Muscle layer of duodenum (tissue), 2 donors: ENCODE measurements at regions not wholly inside any gene's neighbourhood (a gene's known extent, or its start where the extent isn't known, plus 50 kb on each side); places are given as distances from the start of the nearest gene placed in this dataset.

Experiments
- H3K27ac ChIP-seq: one replicate; pipeline ENCODE4 v1.7.0; 2013; ENCODE audit warnings: mild to moderate bottlenecking, low read length
- H3K27me3 ChIP-seq: one replicate; pipeline ENCODE4 v1.7.0; 2013; ENCODE audit warnings: low read depth, mild to moderate bottlenecking, control low read depth, low read length
- H3K36me3 ChIP-seq, 2 donors: one replicate each; pipeline ENCODE4 v1.7.0; 2013; ENCODE audit warnings: low read length in 2 of 2, control low read depth in 1 of 2, mild to moderate bottlenecking in 1 of 2; ENCODE audit not compliant: insufficient read depth in 2 of 2, control insufficient read depth in 1 of 2
- H3K4me1 ChIP-seq, 2 donors: one replicate each; pipeline ENCODE4 v1.7.0; 2013; ENCODE audit warnings: low read length in 2 of 2, mild to moderate bottlenecking in 2 of 2, control low read depth in 1 of 2, moderate library complexity in 1 of 2; ENCODE audit not compliant: insufficient read depth in 2 of 2, control insufficient read depth in 1 of 2
- H3K4me3 ChIP-seq, 2 donors: one replicate each; pipeline ENCODE4 v1.7.0; 2013; ENCODE audit warnings: low read length in 2 of 2, low read depth in 1 of 2, mild to moderate bottlenecking in 1 of 2
- H3K9me3 ChIP-seq, 2 donors: one replicate each; pipeline ENCODE4 v1.7.0; 2013; ENCODE audit warnings: low read length in 2 of 2, control low read depth in 1 of 2, mild to moderate bottlenecking in 1 of 2; ENCODE audit not compliant: control insufficient read depth in 1 of 2
- donor health status: healthy.

DNA sequence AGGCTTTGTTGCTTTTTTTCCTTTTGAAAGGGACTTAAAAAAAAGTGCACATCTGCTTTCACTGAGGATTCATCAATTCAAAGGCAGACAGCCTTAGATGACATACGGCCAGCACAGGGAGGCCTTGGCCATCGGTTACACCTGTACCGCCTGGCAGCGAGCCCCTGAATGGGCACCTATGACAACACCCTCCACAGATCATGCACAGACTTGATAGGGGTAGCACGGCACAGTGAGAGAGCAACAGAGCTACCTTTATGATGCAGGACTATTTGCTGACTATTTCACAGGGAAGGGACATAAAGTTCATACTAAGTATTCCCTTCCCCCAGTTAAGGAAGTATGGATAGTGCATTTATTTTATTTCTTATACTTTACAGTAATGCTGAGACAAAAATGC is 137.9 kb upstream of the ARID2 start:
- H3K9me3 ChIP-seq, result no peaks in the 10 kb centered on the region
- no peaks in the 10 kb centered on the region for H3K27me3 ChIP-seq
- no peak overlapping the region for H3K27ac ChIP-seq
- no peak overlapping the region for H3K4me3 ChIP-seq
- H3K4me1 ChIP-seq, result peaks cover 0 to 3% of the 10 kb centered on the region in 2 donors
- no peaks in the 10 kb centered on the region for H3K36me3 ChIP-seq

DNA sequence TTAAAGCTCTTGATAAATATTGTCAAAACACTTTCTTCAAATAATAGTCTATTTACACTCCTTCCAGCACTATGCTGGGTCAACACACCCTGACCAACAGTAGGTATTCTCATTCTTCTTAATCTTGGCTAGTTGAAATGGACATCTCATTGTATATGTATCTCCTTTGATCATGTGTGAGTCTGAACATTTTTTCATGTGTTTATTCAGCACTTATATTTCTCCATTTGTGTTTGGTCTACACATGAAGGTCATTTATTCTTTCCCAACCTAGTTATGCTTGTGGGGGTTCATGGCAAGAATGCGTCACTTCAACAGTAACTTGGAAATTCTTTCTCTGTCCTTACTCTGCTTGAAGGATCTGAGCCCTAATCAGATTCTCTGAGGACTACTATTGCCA is 133.1 kb upstream of the ARID2 start:
- no peaks in the 10 kb centered on the region for H3K27me3 ChIP-seq
- H3K4me3 ChIP-seq, result no peak overlapping the region
- H3K27ac ChIP-seq, result no peak overlapping the region
- no peaks in the 10 kb centered on the region for H3K36me3 ChIP-seq
- H3K9me3 ChIP-seq, result no peaks in the 10 kb centered on the region
- H3K4me1 ChIP-seq, result no peaks in the 10 kb centered on the region

GRCh38 chr12:45598336-45598735 is 131.2 kb upstream of the ARID2 start:
- Histone ChIP-seq H3K27me3 (no peaks in the 10 kb centered on the region), H3K9me3 (no peaks in the 10 kb centered on the region), H3K4me1 (no peaks in the 10 kb centered on the region), H3K27ac (no peak overlapping the region), H3K4me3 (no peak overlapping the region), H3K36me3 (no peaks in the 10 kb centered on the region)

- H3K9me3 ChIP-seq, result no peaks in the 10 kb centered on the region
- no peaks in the 10 kb centered on the region for H3K27me3 ChIP-seq
- no peaks in the 10 kb centered on the region for H3K36me3 ChIP-seq
- no peak overlapping the region for H3K4me3 ChIP-seq
- no peak overlapping the region for H3K27ac ChIP-seq
- H3K4me1 ChIP-seq, result no peaks in the 10 kb centered on the region
Observed at GRCh38 chr12:45598761-45599160, 130.7 kb upstream of the ARID2 start.

DNA sequence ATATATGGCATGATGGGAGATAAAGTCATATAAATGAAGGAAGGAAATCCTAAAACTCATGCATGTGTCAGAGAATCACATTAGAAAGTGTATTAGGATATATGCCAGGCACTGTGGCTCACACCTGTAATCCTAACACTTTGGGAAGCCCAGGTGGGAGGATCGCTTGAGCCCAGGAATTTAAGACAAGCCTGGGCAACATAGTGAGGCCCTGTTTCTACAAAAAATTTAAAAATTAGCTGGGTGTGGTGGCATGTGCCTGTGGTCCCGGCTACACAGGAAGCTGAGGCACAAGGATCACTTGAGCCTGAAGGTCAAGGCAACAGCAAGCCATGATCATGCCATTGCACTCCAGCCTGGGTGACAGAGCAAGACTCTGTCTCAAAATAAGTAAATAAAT is 130.3 kb upstream of the ARID2 start:
- H3K36me3 ChIP-seq, result no peaks in the 10 kb centered on the region
- no peak overlapping the region for H3K4me3 ChIP-seq
- no peaks in the 10 kb centered on the region for H3K9me3 ChIP-seq
- no peaks in the 10 kb centered on the region for H3K4me1 ChIP-seq
- no peak overlapping the region for H3K27ac ChIP-seq
- no peaks in the 10 kb centered on the region for H3K27me3 ChIP-seq

- Histone ChIP-seq H3K27ac (no peak overlapping the region), H3K36me3 (no peaks in the 10 kb centered on the region), H3K9me3 (peaks cover 0 to 4% of the 10 kb centered on the region in 2 donors), H3K4me3 (no peak overlapping the region), H3K27me3 (no peaks in the 10 kb centered on the region), H3K4me1 (no peaks in the 10 kb centered on the region)
Observed at GRCh38 chr12:45601390-45601789, 128.1 kb upstream of the ARID2 start.

DNA sequence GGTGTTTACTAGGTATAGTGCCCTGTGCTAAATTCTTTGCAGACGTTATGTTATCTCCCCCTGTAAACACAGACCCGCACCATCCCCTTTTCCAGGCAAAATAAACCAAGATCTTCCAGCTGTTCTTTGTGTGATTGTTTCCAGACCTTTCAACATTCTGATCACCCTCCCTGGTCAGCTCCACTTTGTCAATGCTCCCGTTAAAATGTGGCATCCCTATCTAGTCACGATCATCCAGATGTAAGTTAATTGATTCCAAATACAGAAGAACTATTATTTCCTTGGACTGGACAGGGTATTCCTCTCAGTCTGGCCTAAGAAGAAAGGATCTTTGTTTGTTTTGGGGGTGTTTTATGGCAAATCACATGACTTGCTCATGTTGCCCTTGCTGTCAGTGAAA is 127.6 kb upstream of the ARID2 start:
- Histone ChIP-seq H3K27me3 (no peaks in the 10 kb centered on the region), H3K36me3 (no peaks in the 10 kb centered on the region), H3K27ac (no peak overlapping the region), H3K4me3 (no peak overlapping the region), H3K4me1 (no peaks in the 10 kb centered on the region), H3K9me3 (peaks cover 0 to 4% of the 10 kb centered on the region in 2 donors)

DNA sequence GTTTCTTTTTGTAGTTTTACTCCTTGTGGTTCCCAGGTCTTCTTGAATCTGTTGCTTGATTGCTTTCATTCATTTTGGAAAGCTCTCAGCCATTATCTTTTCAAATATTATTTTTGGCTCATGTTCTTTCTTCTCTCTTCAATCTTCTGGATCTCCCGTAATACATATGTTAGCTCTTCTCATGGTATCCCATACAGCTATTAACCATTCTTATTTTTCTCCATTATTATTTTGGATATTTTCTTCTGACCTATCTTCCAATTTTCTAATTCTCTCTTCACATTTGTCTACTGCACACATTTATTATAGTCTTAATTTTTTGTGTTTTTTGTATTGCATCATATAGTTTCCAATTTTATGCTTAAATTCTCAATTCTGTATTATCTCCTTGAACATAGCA is 123.9 kb upstream of the ARID2 start:
- Histone ChIP-seq H3K9me3 (peaks cover 0 to 4% of the 10 kb centered on the region in 2 donors), H3K27ac (no peak overlapping the region), H3K4me1 (no peaks in the 10 kb centered on the region), H3K36me3 (no peaks in the 10 kb centered on the region), H3K27me3 (no peaks in the 10 kb centered on the region), H3K4me3 (no peak overlapping the region)

GRCh38 chr12:45611061-45611460 is 118.4 kb upstream of the ARID2 start:
- H3K27me3 ChIP-seq, result no peaks in the 10 kb centered on the region
- no peaks in the 10 kb centered on the region for H3K36me3 ChIP-seq
- H3K27ac ChIP-seq, result no peak overlapping the region
- H3K4me1 ChIP-seq, result no peaks in the 10 kb centered on the region
- H3K4me3 ChIP-seq, result peak overlapping the region in 1 of 2 donors; percentile 13
- no peaks in the 10 kb centered on the region for H3K9me3 ChIP-seq

DNA sequence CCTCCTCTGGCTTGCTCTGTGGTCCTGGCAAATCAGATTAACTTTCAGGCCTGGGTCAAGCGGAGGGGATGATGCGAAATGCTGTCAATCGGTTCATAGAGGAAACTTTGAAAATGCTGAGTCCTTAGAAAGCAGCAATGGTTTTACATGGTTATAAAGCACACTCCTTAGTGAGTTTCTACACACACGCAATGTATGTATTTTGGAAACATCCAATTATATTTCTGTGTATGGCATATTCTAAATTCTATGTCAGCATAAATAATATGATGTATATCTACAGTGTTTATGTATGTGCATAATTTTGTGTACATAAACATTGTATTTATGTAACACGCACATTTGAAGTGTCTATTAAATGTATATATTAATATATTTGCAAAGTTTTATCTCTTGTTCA is 118.0 kb upstream of the ARID2 start:
- H3K36me3 ChIP-seq, result no peaks in the 10 kb centered on the region
- H3K27ac ChIP-seq, result no peak overlapping the region
- peak overlapping the region in 1 of 2 donors; percentile 13 for H3K4me3 ChIP-seq
- no peaks in the 10 kb centered on the region for H3K27me3 ChIP-seq
- H3K4me1 ChIP-seq, result no peaks in the 10 kb centered on the region
- no peaks in the 10 kb centered on the region for H3K9me3 ChIP-seq

DNA sequence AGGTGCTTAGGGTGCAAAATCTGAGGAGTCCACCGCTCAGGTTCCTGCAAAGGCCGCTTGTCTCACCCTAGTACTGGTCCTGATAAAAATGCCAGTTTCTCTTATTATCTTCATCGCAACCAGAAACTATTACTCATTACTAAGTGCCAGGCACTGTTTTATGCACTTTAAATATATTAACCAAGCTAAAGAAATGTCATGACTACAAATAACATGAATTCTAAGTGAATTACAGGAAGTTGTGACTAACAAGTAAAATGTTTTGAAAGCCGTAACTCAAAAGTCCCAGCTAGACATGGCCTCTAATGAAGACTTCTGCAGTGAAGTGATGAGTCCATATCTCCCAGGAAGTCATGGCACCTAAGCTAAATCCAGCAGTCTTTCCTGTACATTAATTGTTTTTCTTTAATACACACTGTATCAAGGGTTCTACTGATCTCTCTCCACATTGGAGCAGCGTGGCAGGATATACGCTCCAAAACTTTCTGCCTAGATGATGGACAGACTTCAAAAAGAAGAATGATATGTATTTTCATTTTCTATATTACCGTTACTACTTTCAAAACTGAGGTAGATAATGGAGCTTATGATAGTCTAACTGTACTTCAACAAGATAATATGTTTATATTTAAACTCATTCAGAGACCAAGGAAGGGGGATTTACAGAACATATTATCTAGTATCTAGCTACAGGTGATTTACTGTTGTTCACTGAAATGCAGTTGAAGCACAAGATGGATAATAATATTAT is 117.3 kb upstream of the ARID2 start:
- Histone ChIP-seq H3K9me3 (no peaks in the 10 kb centered on the region), H3K4me3 (no peak overlapping the region), H3K36me3 (no peaks in the 10 kb centered on the region), H3K4me1 (no peaks in the 10 kb centered on the region), H3K27ac (no peak overlapping the region), H3K27me3 (no peaks in the 10 kb centered on the region)

DNA sequence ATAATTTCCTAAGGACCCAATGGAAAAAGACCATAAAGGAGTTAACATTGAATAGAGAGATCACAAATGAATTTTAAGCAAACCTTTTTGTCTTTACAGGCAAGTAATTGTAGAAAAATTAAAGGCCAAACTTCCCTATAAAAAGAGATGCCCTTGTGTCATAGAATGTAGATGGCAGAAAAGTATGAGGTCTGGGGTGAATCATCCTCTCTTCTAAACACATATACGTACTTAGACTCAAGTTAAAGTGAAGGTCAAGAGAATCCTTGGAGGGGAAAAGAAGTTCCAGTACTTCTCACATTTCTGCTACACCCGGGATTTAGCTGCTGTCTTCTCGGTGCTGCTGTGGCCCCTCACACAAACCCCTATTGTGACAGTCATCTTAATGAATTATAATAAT is 116.2 kb upstream of the ARID2 start:
- Histone ChIP-seq H3K27me3 (no peaks in the 10 kb centered on the region), H3K27ac (no peak overlapping the region)

More for the DNA sequence above, 116.2 kb upstream of the ARID2 start:
- H3K9me3 ChIP-seq, result no peaks in the 10 kb centered on the region
- no peaks in the 10 kb centered on the region for H3K36me3 ChIP-seq
- H3K4me1 ChIP-seq, result no peaks in the 10 kb centered on the region
- H3K4me3 ChIP-seq, result no peak overlapping the region
